ENCODE measurements at regions not wholly inside any gene's neighbourhood (a gene's known extent, or its start where the extent isn't known, plus 50 kb on each side); places are given as distances from the start of the nearest gene placed in this dataset.

DNA sequence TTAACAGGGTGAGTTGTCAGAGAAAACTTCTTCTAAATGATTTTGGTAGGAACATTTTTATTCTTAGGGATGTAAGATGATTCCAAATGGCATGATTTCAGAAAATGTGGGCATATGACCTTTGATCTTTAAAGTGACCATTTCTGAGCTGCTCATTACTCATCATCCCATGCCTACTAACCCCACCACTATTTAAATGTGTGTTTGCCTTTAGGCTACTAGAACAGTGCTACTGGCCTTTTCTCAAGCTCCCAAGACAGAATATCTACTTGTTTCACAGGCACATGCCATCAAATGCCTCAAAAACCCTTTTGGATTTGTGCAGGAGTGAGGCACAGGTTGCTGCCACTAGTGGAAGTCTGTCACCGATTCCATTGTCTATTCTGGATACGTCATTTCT, 428.2 kb downstream of the ADAM29 start:
- TF ChIP-seq ZNF423 (tag by site-specific recombination; IDR thresholded peaks at IDR 0.05) (no peak), KLF16 (tag by site-specific recombination; IDR thresholded peaks at IDR 0.05) (no peak)

All from HEK293 (cell line).